WI38 (cell line): ENCODE measurements at regions not wholly inside any gene's neighbourhood (a gene's known extent, or its start where the extent isn't known, plus 50 kb on each side); places are given as distances from the start of the nearest gene placed in this dataset.

Experiments used
- H3K4me3 ChIP-seq: 2 replicates; pipeline ENCODE4 v1.5.1; 2011; ENCODE audit warnings: low read depth, mild to moderate bottlenecking, control low read depth, low read length
- TF ChIP-seq, protein P1 (sequence below): IDR thresholded peaks from 2 replicates; pipeline ENCODE4 v1.5.1; 2012; ENCODE audit warnings: low read depth, mild to moderate bottlenecking, control low read depth, low read length

DNA sequence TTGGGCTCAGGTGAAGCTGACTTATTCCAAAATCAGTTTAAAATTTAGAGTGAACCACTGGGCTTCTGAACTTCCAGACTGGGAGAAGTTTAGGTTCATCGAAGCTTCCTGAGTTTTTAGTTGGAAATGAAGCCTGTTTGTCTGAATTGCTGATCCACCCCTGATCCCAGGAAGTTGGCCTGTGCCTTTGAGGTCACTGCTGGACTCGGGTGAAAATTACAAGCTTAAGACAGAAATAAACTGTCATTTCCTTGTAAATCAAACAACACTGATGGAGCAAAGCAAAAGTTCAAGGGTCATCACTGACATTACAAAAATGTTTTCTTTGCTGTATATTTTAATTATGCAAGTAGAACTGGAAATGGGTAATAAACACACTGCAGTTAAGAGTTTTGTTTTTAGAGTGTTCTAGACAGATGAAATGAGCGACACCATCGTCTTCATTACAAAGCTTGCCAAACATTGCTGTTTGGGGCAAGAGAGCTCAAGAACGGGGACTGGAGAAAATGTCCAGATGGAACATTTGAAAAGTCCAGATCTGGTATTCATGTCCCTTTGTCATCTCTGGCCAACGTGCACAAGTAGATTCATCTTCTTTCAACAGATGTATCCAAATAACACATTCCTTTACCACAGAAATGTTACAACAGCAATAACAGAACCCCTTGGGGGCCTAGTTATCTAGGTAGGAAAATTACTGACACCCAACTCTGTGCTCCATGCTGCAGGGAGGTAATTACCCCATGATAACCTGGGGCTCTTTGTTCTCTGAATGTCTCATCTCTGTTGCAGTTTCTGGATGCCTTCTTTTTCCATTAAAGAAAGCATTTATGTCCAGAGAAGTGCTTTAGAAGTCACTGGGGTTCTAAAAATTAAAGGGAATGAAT lies 142.4 kb upstream of the ERCC6L2 start:
- H3K4me3 ChIP-seq = no peak overlapping the region
- TF ChIP-seq, protein P1, sequence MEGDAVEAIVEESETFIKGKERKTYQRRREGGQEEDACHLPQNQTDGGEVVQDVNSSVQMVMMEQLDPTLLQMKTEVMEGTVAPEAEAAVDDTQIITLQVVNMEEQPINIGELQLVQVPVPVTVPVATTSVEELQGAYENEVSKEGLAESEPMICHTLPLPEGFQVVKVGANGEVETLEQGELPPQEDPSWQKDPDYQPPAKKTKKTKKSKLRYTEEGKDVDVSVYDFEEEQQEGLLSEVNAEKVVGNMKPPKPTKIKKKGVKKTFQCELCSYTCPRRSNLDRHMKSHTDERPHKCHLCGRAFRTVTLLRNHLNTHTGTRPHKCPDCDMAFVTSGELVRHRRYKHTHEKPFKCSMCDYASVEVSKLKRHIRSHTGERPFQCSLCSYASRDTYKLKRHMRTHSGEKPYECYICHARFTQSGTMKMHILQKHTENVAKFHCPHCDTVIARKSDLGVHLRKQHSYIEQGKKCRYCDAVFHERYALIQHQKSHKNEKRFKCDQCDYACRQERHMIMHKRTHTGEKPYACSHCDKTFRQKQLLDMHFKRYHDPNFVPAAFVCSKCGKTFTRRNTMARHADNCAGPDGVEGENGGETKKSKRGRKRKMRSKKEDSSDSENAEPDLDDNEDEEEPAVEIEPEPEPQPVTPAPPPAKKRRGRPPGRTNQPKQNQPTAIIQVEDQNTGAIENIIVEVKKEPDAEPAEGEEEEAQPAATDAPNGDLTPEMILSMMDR = no peak

DNA sequence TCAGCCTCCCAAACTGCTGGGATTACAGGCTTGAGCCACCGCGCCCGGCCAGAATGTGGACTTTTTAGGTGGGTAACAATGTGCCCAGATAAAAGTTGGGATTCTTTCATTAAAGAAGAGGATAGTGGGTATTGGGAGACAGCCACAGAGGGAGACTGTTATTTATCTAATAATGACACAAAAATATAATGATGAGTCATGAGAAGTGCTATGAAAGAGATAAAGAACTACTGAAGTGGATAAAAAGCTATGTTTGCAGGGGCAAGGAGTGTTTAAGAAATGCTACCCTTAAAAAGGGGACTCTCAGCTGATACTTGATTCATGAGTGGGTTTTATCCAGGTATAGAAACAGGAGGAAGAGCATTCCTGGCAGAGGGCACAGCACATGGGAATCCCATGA lies 143.6 kb upstream of the ERCC6L2 start:
- TF ChIP-seq, protein P1 = no peak
- H3K4me3 ChIP-seq = no peak overlapping the region

DNA sequence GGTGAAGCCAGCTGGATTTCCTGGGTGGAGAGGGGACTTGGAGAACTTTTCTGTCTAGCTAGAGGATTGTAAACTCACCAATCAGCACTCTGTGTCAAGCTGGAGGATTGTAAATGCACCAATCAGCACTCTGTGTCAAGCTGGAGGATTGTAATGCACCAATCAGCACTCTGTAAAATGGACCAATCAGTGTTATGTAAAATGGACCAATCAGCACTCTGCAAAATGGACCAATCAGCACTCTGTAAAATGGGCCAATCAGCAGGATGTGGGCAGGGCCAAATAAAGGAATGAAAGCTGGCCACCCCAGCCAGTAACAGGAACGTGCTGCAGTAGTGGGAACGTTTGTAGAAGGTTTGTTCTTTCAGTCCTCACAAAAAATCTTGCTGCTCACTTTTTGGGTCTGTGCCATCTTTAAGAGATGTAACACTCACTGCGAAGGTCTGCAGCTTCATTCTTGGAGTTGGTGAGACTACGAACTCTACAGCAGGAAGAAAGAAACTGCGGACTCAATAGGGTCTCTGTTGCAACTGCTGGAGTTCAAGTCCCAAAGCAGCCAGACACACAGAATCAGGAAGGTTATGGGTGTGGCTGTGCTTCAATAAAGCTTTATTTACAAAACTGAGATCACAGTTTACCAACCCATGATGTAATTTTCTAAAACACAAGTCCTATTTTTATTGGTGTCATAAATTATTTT lies 145.7 kb upstream of the ERCC6L2 start:
- TF ChIP-seq, protein P1 = no peak
- H3K4me3 ChIP-seq = no peak overlapping the region

DNA sequence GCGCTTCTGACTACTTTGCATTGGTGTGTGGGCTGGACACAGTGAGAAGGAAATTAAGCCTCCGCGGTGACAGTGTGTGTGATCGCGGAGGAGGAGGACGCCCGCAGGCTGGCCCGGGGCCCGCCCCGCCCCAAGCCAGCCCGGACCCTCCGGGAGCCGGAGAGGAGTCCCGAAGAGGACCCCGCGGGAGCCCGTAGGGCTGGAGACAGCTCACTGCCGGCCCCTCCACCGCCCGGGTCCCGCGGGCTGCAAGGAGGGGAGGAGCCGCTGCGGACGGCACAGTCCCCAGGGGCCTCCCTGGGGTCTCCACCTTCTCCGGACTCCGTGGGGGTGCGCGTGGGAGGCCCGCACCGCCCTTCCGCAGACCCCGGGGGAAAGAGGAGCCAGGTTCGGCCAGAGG lies 146.4 kb upstream of the ERCC6L2 start:
- H3K4me3 ChIP-seq = no peak overlapping the region
- TF ChIP-seq, protein P1 = no peak

DNA sequence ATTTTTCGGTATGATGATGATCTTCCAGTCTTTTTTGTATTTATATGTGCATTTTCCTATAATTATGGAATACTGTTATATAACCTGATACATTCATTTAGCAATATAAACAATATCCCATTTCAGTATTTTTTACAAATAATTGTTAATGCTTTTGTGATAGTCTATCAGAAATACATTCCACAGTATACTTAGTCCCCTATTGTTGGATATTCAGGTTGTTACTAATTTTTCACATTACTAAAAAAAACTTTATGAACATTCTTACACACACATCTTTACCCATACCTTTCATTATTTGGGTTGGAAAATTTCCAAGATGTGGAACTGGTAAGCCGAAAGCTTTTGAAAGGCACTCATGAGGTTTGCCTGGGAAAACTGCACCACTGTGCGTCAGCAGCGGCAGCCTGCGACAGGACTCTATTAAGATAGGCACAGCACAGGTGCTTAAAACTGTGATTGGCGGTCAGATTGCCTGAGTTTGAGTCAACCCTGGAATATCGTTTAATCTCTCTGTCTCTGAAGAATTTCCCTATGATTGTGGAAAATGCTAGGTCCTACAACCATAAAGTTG lies 147.5 kb upstream of the ERCC6L2 start:
- no peak overlapping the region for H3K4me3 ChIP-seq
- TF ChIP-seq, protein P1 = no peak

DNA sequence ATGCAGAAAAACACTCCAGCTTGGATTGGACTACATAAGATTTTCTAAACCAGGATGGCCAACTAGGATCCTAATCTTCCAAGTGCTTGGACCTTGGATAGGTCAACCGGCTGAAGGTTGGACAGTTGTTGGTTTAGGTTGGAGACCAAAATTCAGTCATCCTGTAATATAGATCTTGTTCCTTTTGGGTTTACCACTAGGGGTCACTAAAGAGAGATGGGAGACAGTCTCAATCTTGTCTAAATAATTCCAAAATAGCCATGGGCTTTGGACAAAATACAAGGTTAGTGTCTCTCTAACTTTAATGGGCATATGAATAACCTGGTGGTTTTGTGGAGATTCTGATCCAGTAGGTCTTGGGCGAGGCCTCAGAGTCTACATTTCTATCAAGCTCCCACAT lies 148.7 kb upstream of the ERCC6L2 start:
- no peak overlapping the region for H3K4me3 ChIP-seq
- TF ChIP-seq, protein P1 = peak; percentile 48

DNA sequence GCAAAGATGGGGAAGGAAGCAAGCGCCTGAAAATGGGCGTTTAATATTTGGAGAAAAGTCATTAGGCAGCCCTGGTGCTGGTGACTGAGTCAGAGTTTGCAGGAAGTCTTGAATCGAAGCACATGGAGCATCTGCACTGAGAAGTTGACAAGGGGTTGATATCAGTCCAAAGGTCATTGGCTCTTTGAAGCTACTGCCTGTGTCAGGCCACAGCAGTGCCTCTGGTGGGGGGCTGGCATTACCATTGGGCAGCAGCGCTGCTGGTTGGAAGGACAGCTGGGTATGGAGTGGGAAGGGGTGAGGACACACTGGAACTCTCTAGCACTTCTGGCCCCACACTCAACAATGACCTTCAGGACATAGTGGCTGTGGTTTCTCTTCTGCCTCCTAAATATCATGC lies 150.4 kb upstream of the ERCC6L2 start:
- no peak overlapping the region for H3K4me3 ChIP-seq
- TF ChIP-seq, protein P1 = no peak
